ENCODE measurements at regions not wholly inside any gene's neighbourhood (a gene's known extent, or its start where the extent isn't known, plus 50 kb on each side); places are given as distances from the start of the nearest gene placed in this dataset.

GRCh38 chr3:163491714-163492113, 1586.6 kb downstream of the SI start:
- H3K4me3 ChIP-seq: no peak overlapping the region
- H3K4me1 ChIP-seq: no peaks in the 10 kb centered on the region
- TF ChIP-seq EP300 (IDR thresholded peaks at IDR 0.05): no peak
- ATAC-seq (ENCODE audit: low FRiP score in 2 of 2): no peak
- no peaks in the 10 kb centered on the region for H3K27me3 ChIP-seq
- H3K9me3 ChIP-seq: no peaks in the 10 kb centered on the region
- WGBS, 2 donors: 41 to 56% methylated on average over 1 of the region's 1 CpG
- H3K36me3 ChIP-seq: no peaks in the 10 kb centered on the region
- H3K27ac ChIP-seq: no peak overlapping the region
- no peak for DNase-seq

- Histone ChIP-seq H3K27me3 (no peaks in the 10 kb centered on the region), H3K27ac (no peak overlapping the region), H3K9me3 (no peaks in the 10 kb centered on the region), H3K4me3 (no peak overlapping the region), H3K36me3 (no peaks in the 10 kb centered on the region), H3K4me1 (no peaks in the 10 kb centered on the region)
- TF ChIP-seq EP300 (IDR thresholded peaks at IDR 0.05): no peak
- TF ChIP-seq, protein P1, sequence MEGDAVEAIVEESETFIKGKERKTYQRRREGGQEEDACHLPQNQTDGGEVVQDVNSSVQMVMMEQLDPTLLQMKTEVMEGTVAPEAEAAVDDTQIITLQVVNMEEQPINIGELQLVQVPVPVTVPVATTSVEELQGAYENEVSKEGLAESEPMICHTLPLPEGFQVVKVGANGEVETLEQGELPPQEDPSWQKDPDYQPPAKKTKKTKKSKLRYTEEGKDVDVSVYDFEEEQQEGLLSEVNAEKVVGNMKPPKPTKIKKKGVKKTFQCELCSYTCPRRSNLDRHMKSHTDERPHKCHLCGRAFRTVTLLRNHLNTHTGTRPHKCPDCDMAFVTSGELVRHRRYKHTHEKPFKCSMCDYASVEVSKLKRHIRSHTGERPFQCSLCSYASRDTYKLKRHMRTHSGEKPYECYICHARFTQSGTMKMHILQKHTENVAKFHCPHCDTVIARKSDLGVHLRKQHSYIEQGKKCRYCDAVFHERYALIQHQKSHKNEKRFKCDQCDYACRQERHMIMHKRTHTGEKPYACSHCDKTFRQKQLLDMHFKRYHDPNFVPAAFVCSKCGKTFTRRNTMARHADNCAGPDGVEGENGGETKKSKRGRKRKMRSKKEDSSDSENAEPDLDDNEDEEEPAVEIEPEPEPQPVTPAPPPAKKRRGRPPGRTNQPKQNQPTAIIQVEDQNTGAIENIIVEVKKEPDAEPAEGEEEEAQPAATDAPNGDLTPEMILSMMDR (IDR thresholded peaks at IDR 0.05): peak in 5 of 6 experiments; percentile 7 to 39 (median 20)
- DNase-seq: peak in 1 of 2 donors; percentile 37
- 92 to 100% methylated on average over 1 of the region's 1 CpG for WGBS, 2 donors
- ATAC-seq (ENCODE audit: low FRiP score in 2 of 2): peak; percentile 15 to 41
These were observed 1588.2 kb downstream of the SI start for GRCh38 chr3:163490119-163490518.

GRCh38 chr3:163482695-163483094, 1595.6 kb downstream of the SI start:
- TF ChIP-seq, protein P1 (IDR thresholded peaks at IDR 0.05): no peak
- TF ChIP-seq POLR2A (IDR thresholded peaks at IDR 0.05) (no peak), POLR2AphosphoS5 (IDR thresholded peaks at IDR 0.05) (no peak), EP300 (IDR thresholded peaks at IDR 0.05) (no peak)
- Histone ChIP-seq H3K4me1 (no peaks in the 10 kb centered on the region), H3K9me3 (no peaks in the 10 kb centered on the region), H3K36me3 (no peaks in the 10 kb centered on the region), H3K27me3 (no peaks in the 10 kb centered on the region), H3K27ac (no peak overlapping the region), H3K4me3 (no peak overlapping the region)
- ATAC-seq (ENCODE audit: low FRiP score in 2 of 2): no peak
- no peak for DNase-seq

DNA sequence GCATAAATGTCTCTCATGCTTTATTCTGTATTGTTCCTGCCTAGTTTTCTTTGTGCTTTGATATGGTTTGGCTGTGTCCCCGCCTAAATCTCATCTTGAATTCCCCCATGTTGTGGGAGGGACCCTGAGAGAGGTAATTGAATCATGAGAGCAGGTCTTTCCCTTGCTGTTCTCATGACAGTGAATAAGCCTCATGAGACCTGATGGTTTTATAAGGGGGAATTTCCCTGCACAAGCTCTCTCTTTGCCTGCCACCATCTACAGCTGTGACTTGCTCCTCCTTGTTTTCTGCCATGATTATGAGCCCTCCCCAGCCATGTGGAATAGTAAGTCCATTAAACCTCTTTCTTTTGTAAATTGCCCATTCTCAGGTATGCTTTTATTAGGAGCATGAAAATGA, 1596.6 kb downstream of the SI start:
- no peak for DNase-seq
- H3K4me3 ChIP-seq: no peak overlapping the region
- no peaks in the 10 kb centered on the region for H3K4me1 ChIP-seq
- TF ChIP-seq, protein P1 (IDR thresholded peaks at IDR 0.05): no peak
- TF ChIP-seq POLR2A (IDR thresholded peaks at IDR 0.05) (no peak), POLR2AphosphoS5 (IDR thresholded peaks at IDR 0.05) (no peak), EP300 (IDR thresholded peaks at IDR 0.05) (no peak)
- H3K27ac ChIP-seq: no peak overlapping the region
- H3K27me3 ChIP-seq: no peaks in the 10 kb centered on the region
- H3K9me3 ChIP-seq: no peaks in the 10 kb centered on the region
- H3K36me3 ChIP-seq: no peaks in the 10 kb centered on the region
- ATAC-seq (ENCODE audit: low FRiP score in 2 of 2): no peak
- 63 to 77% methylated on average over 1 of the region's 1 CpG for WGBS, 2 donors

DNA sequence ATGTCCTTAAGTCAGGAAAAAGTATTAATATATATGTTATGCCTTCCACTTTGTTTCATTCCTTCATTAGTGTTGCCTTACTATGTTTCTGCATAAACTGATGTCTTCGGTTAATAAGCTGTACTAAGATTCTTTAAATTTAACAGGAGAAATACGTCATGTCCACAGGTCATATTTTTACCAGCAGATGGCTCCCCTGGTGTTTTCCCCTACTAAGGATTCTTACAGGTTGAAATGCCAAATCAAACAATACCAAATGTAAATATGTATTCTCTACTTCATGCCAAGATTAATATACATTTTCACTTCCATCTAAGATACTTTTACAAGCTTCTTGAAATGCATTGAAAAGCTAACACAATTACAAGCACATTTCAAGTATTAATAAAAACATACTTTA, 1602.1 kb downstream of the SI start:
- no peak for TF ChIP-seq EP300 (IDR thresholded peaks at IDR 0.05)
- TF ChIP-seq, protein P1 (IDR thresholded peaks at IDR 0.05): no peak
- TF ChIP-seq POLR2A (IDR thresholded peaks at IDR 0.05): no peak
- no peak for TF ChIP-seq POLR2AphosphoS5 (IDR thresholded peaks at IDR 0.05)
- no peak overlapping the region for H3K4me3 ChIP-seq
- H3K4me1 ChIP-seq: no peaks in the 10 kb centered on the region
- no peaks in the 10 kb centered on the region for H3K36me3 ChIP-seq
- DNase-seq (no peak), ATAC-seq (ENCODE audit: low FRiP score in 2 of 2) (no peak)
- H3K27ac ChIP-seq: no peak overlapping the region
- no peaks in the 10 kb centered on the region for H3K9me3 ChIP-seq
- no peaks in the 10 kb centered on the region for H3K27me3 ChIP-seq
- WGBS, 2 donors: 32 to 49% methylated on average over 2 of the region's 2 CpGs
